ENCODE measurements at regions not wholly inside any gene's neighbourhood (a gene's known extent, or its start where the extent isn't known, plus 50 kb on each side); places are given as distances from the start of the nearest gene placed in this dataset.

DNA sequence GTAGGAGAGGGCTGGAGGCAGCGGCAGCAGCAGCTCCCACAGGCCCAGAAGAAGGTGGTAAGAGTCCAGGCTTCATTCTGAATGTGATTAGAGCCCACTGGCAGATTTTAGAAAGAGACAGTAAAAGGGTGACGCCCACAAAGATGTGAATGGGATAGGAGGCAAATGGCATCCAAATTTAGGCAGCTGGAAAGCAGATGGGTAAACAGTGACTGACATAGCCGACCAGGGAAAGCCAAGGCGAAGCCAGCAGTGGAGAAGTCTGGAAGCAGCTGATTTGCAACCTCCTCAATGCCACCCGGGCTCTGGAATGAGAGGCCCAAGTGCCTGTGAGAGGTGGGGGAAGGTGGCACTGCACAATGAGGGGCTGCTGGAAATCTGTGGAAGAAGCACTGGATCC, 103.3 kb downstream of the C5orf15 start:
- TF ChIP-seq, protein P1, sequence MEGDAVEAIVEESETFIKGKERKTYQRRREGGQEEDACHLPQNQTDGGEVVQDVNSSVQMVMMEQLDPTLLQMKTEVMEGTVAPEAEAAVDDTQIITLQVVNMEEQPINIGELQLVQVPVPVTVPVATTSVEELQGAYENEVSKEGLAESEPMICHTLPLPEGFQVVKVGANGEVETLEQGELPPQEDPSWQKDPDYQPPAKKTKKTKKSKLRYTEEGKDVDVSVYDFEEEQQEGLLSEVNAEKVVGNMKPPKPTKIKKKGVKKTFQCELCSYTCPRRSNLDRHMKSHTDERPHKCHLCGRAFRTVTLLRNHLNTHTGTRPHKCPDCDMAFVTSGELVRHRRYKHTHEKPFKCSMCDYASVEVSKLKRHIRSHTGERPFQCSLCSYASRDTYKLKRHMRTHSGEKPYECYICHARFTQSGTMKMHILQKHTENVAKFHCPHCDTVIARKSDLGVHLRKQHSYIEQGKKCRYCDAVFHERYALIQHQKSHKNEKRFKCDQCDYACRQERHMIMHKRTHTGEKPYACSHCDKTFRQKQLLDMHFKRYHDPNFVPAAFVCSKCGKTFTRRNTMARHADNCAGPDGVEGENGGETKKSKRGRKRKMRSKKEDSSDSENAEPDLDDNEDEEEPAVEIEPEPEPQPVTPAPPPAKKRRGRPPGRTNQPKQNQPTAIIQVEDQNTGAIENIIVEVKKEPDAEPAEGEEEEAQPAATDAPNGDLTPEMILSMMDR (IDR thresholded peaks at IDR 0.05), result no peak
- no peak for TF ChIP-seq POLR2A (IDR thresholded peaks at IDR 0.05)
